WTC11 (cell line): ENCODE measurements at regions not wholly inside any gene's neighbourhood (a gene's known extent, or its start where the extent isn't known, plus 50 kb on each side); places are given as distances from the start of the nearest gene placed in this dataset.
"Not testable (repeated sequence)": the region's sequence is repeated elsewhere in the genome, so short reads cannot be mapped to it uniquely, and the experiment has no call there.

ENCODE experiments used
- ATAC-seq: fragments of 200-7000 bp; cut with Tn5 transposase; 2 replicates; pipeline ENCODE4 v1.10.0; 2021; ENCODE audit warnings: mild to moderate bottlenecking, moderate library complexity
- CTCF ChIA-PET: fragments of 300-600 bp; sonication (Branson Sonifier 250); formaldehyde crosslinking; loops from one replicate; lab custom pipeline; 2021; ENCODE audit warnings: antibody characterized with exemption; lab: Charles Lee
- POLR2A ChIA-PET: fragments of 350-600 bp; sonication (Branson Sonifier 250); formaldehyde crosslinking; loops from one replicate; lab custom pipeline; 2021; ENCODE audit warnings: antibody characterized with exemption; lab: Charles Lee
- DNase-seq: peaks from one replicate; pipeline ENCODE4 v3.0.0; 2021; ENCODE audit warnings: low spot score
- H3K27ac Mint-ChIP-seq: 2 replicates; pipeline ENCODE4 v1.8.0; 2021; ENCODE audit warnings: mixed read lengths
- H3K27me3 Mint-ChIP-seq: 2 replicates; pipeline ENCODE4 v1.8.0; 2021; ENCODE audit warnings: low read depth, mild to moderate bottlenecking, moderate library complexity, mixed read lengths
- H3K36me3 Mint-ChIP-seq: 2 replicates; pipeline ENCODE4 v1.8.0; 2021; ENCODE audit warnings: mixed read lengths
- H3K4me1 Mint-ChIP-seq: 2 replicates; pipeline ENCODE4 v1.8.0; 2022; ENCODE audit warnings: mixed read lengths
- H3K4me3 Mint-ChIP-seq: 2 replicates; pipeline ENCODE4 v1.8.0; 2021; ENCODE audit warnings: mild to moderate bottlenecking, moderate library complexity, mixed read lengths
- H3K9me3 Mint-ChIP-seq: 2 replicates; pipeline ENCODE4 v1.8.0; 2021; ENCODE audit warnings: mixed read lengths
- CREM ChIP-seq: sonication (generic); formaldehyde crosslinking; IDR thresholded peaks from 2 replicates; pipeline ENCODE4 v1.8.1; 2022; ENCODE audit warnings: mild to moderate bottlenecking, missing genetic modification reagents, moderate library complexity

DNA sequence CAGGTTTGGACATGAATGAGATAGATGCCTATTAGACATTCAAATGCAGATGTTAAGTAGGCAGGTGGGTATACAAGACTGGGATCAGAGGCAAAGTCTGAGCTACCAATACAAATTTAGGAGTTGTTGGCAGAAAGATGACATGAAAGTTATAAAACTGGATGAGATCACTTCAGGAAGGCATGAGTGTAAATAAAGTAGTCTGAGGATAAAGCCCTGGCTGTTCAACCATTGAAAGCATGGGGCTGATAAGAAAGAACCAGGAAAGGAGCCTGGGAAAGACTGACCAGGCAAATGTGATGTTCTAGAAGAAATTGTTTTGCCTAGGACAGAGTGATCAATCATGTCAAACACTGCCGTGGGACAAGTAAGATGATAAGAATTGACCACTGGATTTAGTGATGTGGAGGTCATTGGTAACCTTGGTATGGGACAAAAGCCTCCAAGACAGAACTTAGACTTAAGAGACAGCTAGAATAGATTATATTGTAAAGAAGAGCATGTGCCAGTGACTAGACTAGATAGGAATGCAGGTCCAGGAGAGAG lies 98.5 kb downstream of the EHF start:
- H3K4me1 Mint-ChIP-seq = no peaks in the 10 kb centered on the region
- H3K9me3 Mint-ChIP-seq = peaks cover 17% of the 10 kb centered on the region
- POLR2A ChIA-PET = no interaction called here
- no peak overlapping the region for H3K27ac Mint-ChIP-seq
- DNase-seq (no peak), ATAC-seq (no peak)
- CTCF ChIA-PET = no interaction called here
- peaks cover 36% of the 10 kb centered on the region for H3K36me3 Mint-ChIP-seq
- H3K4me3 Mint-ChIP-seq = no peak overlapping the region
- H3K27me3 Mint-ChIP-seq = no peaks in the 10 kb centered on the region
- no peak for TF ChIP-seq CREM (CRISPR knock-in tag)

DNA sequence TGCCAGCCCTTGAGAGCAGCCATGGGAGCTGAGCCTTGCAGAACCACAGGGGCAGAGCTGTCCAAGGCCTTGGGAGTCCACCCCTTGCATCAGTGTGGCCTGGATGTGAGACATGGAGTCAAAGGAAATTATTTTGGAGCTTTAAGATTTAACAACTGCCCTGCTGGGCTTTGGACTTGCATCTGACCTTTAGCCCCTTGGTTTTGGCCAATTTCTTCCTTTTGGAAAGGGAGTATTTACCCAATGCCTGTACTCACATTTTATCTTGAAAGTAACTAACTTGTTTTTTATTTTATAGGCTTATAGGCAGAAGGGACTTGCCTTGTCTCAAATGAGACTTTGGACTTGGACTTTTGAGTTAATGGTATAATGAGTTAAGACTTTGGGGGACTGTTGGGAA lies 92.7 kb downstream of the EHF start:
- Mint-ChIP-seq H3K36me3 (peaks cover 72% of the 10 kb centered on the region), H3K9me3 (peaks cover 45% of the 10 kb centered on the region)
- H3K27me3 Mint-ChIP-seq, DNase-seq, POLR2A ChIA-PET, H3K4me1 Mint-ChIP-seq, H3K27ac Mint-ChIP-seq, ATAC-seq, CTCF ChIA-PET, H3K4me3 Mint-ChIP-seq: not testable (repeated sequence)
